Posterior vena cava (tissue), 2 donors: ENCODE measurements at regions not wholly inside any gene's neighbourhood (a gene's known extent, or its start where the extent isn't known, plus 50 kb on each side); places are given as distances from the start of the nearest gene placed in this dataset.

Experiments used
- DNase-seq: peaks from one replicate; pipeline ENCODE4 v3.0.0-alpha.2; 2020; ENCODE audit warnings: low spot score
- intact Hi-C, 2 donors: fragments of 100-400 bp; cut with DNase I; formaldehyde crosslinking; loops; one replicate each; pipeline versions ENCODE4 v1.14.1 to v1.14.2; 2022 to 2023
- donor health status: DM: yes; HTN: yes; CAD: no.
- donor health status: DM: yes; HTN: yes; CAD: no.

GRCh38 chr12:82069931-82070514 is 288.2 kb downstream of the CCDC59 start:
- intact Hi-C loops = no loop called here
- no peak for DNase-seq

DNA sequence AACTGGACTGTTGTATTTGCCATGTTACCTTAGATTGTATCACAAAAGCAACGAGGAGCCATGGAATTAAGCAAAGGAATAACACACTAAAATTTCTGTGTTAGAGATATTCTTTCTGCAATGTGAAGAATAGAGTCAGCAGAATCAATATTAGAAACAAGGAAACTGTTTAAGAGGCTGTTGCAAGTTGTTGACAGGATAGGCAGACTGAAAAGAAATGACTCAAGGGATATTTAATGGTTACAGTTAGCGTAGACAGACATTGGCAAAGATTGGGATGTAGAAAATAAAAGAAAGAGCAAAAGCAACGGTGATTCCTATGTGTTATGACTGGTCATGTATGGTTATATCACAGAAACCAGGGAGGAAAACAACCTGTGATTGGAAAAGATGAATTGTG is 299.0 kb upstream of the PPFIA2 start:
- no peak for DNase-seq
- intact Hi-C loops = no loop called here

GRCh38 chr12:82057770-82058169 is 298.6 kb upstream of the PPFIA2 start:
- intact Hi-C loops = no loop called here
- DNase-seq = no peak

- intact Hi-C loops = no loop called here
Observed at GRCh38 chr12:82055391-82055790, 296.2 kb upstream of the PPFIA2 start.

GRCh38 chr12:82054566-82054965 is 295.4 kb upstream of the PPFIA2 start:
- intact Hi-C loops = no loop called here
- DNase-seq = no peak

More at GRCh38 chr12:82055391-82055790, 296.2 kb upstream of the PPFIA2 start:
- DNase-seq = no peak

DNA sequence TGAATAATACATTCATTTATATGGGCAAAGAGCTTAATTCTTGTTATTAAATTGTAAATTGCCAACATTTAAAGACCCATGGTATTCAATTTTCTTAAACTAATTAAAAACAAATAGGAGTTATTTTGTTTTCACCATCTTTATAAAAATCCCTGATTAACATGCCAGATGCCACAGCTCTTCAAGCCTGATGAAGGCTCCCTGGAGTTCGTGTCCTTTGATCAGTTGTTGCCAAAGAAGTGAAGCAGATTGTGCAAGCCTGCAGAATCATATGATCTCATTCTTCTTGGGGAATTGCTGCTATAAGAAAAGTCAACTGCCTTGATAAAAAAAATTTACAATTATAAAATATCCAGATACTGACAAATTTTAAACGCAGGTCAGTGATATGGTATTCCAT is 288.3 kb upstream of the PPFIA2 start:
- no peak for DNase-seq
- intact Hi-C loops = no loop called here

- intact Hi-C loops = no loop called here
- DNase-seq = no peak
Observed at GRCh38 chr12:82040987-82041743, 282.0 kb upstream of the PPFIA2 start.

GRCh38 chr12:82034769-82035168 is 275.6 kb upstream of the PPFIA2 start:
- intact Hi-C loops = no loop called here

GRCh38 chr12:82029936-82030335 is 270.8 kb upstream of the PPFIA2 start:
- intact Hi-C loops = no loop called here
- DNase-seq = no peak

More at GRCh38 chr12:82034769-82035168, 275.6 kb upstream of the PPFIA2 start:
- DNase-seq = no peak

DNA sequence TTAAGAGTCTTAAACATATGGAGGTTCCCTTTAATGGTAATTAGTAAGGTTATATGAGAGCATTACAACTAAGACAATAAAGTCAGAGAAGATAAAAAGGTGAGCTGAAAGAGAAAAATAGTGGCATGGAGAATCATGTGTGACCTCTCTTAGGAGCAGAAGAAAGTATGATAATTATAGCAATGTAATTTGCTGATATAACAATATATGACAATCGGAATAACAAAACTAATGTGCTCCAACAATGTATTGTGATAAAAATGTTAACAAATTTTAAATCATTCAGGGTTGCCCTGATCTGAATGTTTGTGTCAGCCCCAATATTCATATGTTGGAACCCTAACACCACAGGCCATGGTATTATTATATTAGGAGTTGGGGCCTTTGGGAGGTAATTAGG is 269.6 kb upstream of the PPFIA2 start:
- no peak for DNase-seq
- intact Hi-C loops = no loop called here

DNA sequence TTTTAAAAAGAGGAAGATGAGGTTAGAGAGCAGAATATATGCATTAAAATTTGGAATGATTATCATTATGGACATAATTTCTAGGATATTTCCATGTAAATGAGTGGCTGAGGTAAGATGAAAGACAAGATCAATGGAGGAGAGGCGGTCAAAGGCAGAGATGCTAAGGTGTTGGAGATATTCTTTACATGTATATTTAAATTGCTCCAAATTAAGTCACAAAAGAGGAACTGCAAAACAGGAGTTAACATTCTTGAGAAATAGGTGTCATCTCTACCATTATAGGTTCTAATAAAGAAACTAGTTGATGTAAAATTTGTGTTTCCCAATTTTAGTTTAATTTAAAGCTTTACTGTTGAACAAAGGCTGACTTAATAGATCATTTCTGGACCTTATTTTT is 268.5 kb upstream of the PPFIA2 start:
- no peak for DNase-seq
- intact Hi-C loops = no loop called here

- intact Hi-C loops = no loop called here
- DNase-seq = no peak
Observed at GRCh38 chr12:82025462-82025861, 266.3 kb upstream of the PPFIA2 start.

GRCh38 chr12:82019533-82019932 is 260.4 kb upstream of the PPFIA2 start:
- no peak for DNase-seq
- intact Hi-C loops = no loop called here

DNA sequence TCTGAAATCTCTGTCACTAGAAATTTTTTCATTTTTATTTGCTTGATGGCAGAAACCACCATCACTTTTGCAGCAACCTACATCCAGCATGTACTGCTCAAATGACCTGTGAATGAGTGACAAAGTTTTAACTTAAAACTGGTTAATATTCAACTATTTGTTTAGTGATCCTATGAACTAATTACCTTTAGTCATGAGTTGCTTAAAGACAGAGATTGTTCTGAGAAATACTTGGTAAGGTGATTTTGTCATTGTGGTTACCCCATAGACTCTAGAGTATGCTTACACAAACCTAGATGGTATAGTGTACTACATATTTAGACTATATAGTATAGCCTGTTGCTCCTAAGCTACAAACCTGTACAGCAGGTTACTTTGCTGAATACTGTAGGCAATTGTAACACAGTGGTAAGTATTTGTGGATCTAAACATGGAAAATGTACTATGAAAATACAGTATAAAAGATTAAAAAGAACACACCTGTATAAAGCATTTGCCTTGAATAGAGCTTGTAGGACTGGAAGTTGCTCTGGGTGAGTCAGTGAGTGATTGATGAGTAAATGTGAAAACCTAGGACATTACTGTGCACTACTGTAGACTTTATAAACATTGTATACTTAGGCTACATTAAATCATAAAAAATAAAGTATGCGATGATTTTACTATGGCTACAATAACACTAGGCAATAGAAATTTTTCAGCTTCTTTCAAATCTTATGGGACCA is 256.6 kb upstream of the PPFIA2 start:
- no peak for DNase-seq
- intact Hi-C loops = no loop called here

DNA sequence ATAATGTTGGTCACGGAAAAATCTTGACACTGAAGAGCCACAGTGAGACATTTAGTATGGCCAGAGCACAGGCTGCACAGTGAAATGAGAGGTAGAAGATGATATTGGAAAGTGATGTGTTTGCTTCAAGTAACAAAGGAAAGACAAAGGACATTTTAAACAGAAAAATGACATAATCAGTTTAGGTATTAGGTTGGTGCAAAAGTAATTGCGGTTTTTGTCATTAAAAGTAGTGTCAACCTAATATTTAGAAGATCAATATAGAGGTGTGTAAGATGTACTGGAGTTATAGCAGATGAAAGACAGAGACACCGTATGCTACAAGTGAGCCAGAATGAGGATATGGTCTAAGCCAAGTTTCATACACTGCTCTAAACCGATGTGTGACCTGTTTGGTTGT is 253.0 kb upstream of the PPFIA2 start:
- intact Hi-C loops = no loop called here
- DNase-seq = no peak

GRCh38 chr12:82009524-82009923 is 250.4 kb upstream of the PPFIA2 start:
- DNase-seq = no peak
- intact Hi-C loops = no loop called here

DNA sequence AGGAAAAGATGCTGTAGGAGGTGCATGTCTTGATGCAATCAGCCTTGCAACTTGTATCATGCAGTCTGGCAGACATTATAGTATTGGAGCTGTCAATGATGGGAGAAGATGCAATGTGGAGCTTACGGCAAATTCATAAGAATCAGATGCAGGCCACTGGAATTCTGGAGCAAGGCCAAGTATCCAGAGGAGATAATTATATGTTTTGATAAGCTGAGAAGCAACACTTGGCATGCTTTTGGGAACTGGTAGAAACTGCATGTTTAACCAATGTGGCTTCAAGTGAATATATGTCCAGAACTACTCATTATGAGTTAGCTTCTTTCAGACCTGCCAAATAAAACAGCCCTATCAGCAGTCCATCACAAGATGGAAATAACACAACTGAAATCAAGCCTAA is 249.1 kb upstream of the PPFIA2 start:
- no peak for DNase-seq
- intact Hi-C loops = no loop called here

DNA sequence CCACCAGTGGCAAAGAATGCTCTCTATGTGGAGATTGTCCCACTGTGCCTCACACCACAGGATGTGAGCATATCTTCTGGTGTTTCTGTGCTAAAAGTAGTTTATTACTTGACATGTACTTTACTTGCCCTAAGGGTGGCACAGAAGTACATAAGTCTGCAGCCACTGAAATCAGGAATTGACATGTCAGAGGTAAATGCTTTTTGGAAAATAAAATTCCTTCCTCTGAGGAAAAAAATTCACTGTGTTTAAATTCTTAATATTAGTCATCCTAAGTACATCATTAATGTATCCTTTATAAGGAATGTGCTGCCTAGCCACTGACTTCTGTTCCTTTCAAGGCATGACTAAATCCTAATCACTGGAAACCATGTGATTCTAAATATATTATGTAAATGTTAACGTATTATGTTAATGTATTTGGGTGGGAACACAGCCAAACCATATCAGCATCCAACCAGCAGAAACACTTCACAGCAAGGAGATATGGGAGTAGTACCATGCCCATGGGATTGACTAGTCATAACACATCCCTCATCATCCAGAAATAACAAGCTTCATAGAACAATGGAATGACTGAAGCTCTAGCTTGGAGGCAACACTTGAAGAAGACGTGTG is 239.7 kb upstream of the PPFIA2 start:
- DNase-seq = no peak
- intact Hi-C loops = no loop called here

GRCh38 chr12:81992461-81992860 is 233.3 kb upstream of the PPFIA2 start:
- intact Hi-C loops = no loop called here
- DNase-seq = no peak

- DNase-seq = no peak
- intact Hi-C loops = no loop called here
Observed at GRCh38 chr12:81991868-81992267, 232.7 kb upstream of the PPFIA2 start.
